Ascending aorta (tissue), 2 donors: ENCODE measurements at regions not wholly inside any gene's neighbourhood (a gene's known extent, or its start where the extent isn't known, plus 50 kb on each side); places are given as distances from the start of the nearest gene placed in this dataset.
"Not testable (repeated sequence)": the region's sequence is repeated elsewhere in the genome, so short reads cannot be mapped to it uniquely, and the experiment has no call there.

Experiments
- DNase-seq, 2 donors: peaks; one replicate each; pipeline ENCODE4 v3.0.0-alpha.2; 2019; ENCODE audit warnings: low spot score in 2 of 2
- H3K27ac ChIP-seq, 2 donors: fragments of 200-600 bp; sonication (generic); one replicate each; pipeline ENCODE4 v1.5.1; 2016 to 2017; ENCODE audit warnings: mild to moderate bottlenecking in 1 of 2
- H3K27me3 ChIP-seq: fragments of 200-600 bp; sonication (generic); one replicate; pipeline ENCODE4 v1.5.1; 2017
- H3K36me3 ChIP-seq, 2 donors: fragments of 200-600 bp; sonication (generic); one replicate each; pipeline ENCODE4 v1.5.1; 2016
- H3K4me1 ChIP-seq, 2 donors: fragments of 200-600 bp; sonication (generic); one replicate each; pipeline ENCODE4 v1.5.1; 2016 to 2017; ENCODE audit warnings: mild to moderate bottlenecking in 1 of 2
- H3K4me3 ChIP-seq, 2 donors: fragments of 200-600 bp; sonication (generic); one replicate each; pipeline ENCODE4 v1.5.1; 2016 to 2017; ENCODE audit warnings: mild to moderate bottlenecking in 1 of 2
- H3K9me3 ChIP-seq, 2 donors: fragments of 200-600 bp; sonication (generic); one replicate each; pipeline ENCODE4 v1.5.1; 2016
- CTCF ChIP-seq, 3 experiments: fragments of 200-600 bp in 2 of 3; fragments of 450-650 bp in 1 of 3; sonication (generic) in 2 of 3; IDR thresholded peaks; one replicate each; pipeline ENCODE4 v1.5.1; 2016 to 2019; ENCODE audit warnings: antibody characterized with exemption in 3 of 3, mild to moderate bottlenecking in 1 of 3, moderate library complexity in 1 of 3
- intact Hi-C: fragments of 100-400 bp; cut with DNase I; formaldehyde crosslinking; loops from one replicate; pipeline ENCODE4 v1.15.1; 2023

GRCh38 chr6:84967965-84968364 is 203.6 kb upstream of the TBX18 start:
- H3K9me3 ChIP-seq, result peaks cover 0 to 17% of the 10 kb centered on the region in 2 donors
- intact Hi-C loops, result no loop called here
- no peak for TF ChIP-seq CTCF (IDR thresholded peaks at IDR 0.05)
- no peaks in the 10 kb centered on the region for H3K36me3 ChIP-seq
- no peak for DNase-seq
- H3K27ac ChIP-seq, result no peak overlapping the region
- no peaks in the 10 kb centered on the region for H3K4me1 ChIP-seq
- H3K4me3 ChIP-seq, result no peak overlapping the region
- H3K27me3 ChIP-seq, result no peaks in the 10 kb centered on the region

- no peak for DNase-seq
- TF ChIP-seq CTCF (IDR thresholded peaks at IDR 0.05), result peak in 1 of 3 experiments; percentile 13
- Histone ChIP-seq H3K4me1 (no peaks in the 10 kb centered on the region), H3K9me3 (peaks cover 0 to 17% of the 10 kb centered on the region in 2 donors), H3K36me3 (no peaks in the 10 kb centered on the region), H3K4me3 (no peak overlapping the region), H3K27ac (no peak overlapping the region), H3K27me3 (no peaks in the 10 kb centered on the region)
- intact Hi-C loops, result no loop called here
Measured at GRCh38 chr6:84967389-84967788, 203.0 kb upstream of the TBX18 start.

- Histone ChIP-seq H3K4me1 (no peaks in the 10 kb centered on the region), H3K36me3 (no peaks in the 10 kb centered on the region), H3K27ac (no peak overlapping the region), H3K4me3 (no peak overlapping the region), H3K27me3 (no peaks in the 10 kb centered on the region), H3K9me3 (peaks cover 0 to 10% of the 10 kb centered on the region in 2 donors)
- intact Hi-C loops, result no loop called here
- TF ChIP-seq CTCF (IDR thresholded peaks at IDR 0.05), result no peak
- no peak for DNase-seq
Measured at GRCh38 chr6:84953111-84953755, 188.8 kb upstream of the TBX18 start.

- H3K4me3 ChIP-seq, intact Hi-C loops, H3K27ac ChIP-seq, DNase-seq, H3K27me3 ChIP-seq, H3K9me3 ChIP-seq, H3K4me1 ChIP-seq, H3K36me3 ChIP-seq: not testable (repeated sequence)
Measured at GRCh38 chr6:84944926-84945325, 180.5 kb upstream of the TBX18 start.

GRCh38 chr6:84943905-84944304 is 179.5 kb upstream of the TBX18 start:
- TF ChIP-seq CTCF (IDR thresholded peaks at IDR 0.05), result no peak
- Histone ChIP-seq H3K4me1 (no peaks in the 10 kb centered on the region), H3K27ac (no peak overlapping the region), H3K36me3 (no peaks in the 10 kb centered on the region), H3K27me3 (no peaks in the 10 kb centered on the region), H3K4me3 (no peak overlapping the region), H3K9me3 (peaks cover 0 to 4% of the 10 kb centered on the region in 2 donors)
- DNase-seq, result no peak
- intact Hi-C loops, result no loop called here

GRCh38 chr6:84941609-84942008 is 177.2 kb upstream of the TBX18 start:
- H3K9me3 ChIP-seq, intact Hi-C loops, H3K4me3 ChIP-seq, H3K27ac ChIP-seq, H3K36me3 ChIP-seq, H3K27me3 ChIP-seq, H3K4me1 ChIP-seq, DNase-seq: not testable (repeated sequence)

GRCh38 chr6:84929212-84929611 is 164.8 kb upstream of the TBX18 start:
- Histone ChIP-seq H3K9me3 (no peaks in the 10 kb centered on the region), H3K27me3 (no peaks in the 10 kb centered on the region), H3K4me1 (no peaks in the 10 kb centered on the region), H3K27ac (no peak overlapping the region), H3K4me3 (no peak overlapping the region), H3K36me3 (no peaks in the 10 kb centered on the region)
- intact Hi-C loops, result no loop called here
- DNase-seq, result no peak
- no peak for TF ChIP-seq CTCF (IDR thresholded peaks at IDR 0.05)
